K562 (cell line): ENCODE measurements at regions not wholly inside any gene's neighbourhood (a gene's known extent, or its start where the extent isn't known, plus 50 kb on each side); places are given as distances from the start of the nearest gene placed in this dataset.

Experiments used
- ATAC-seq: fragments of 200-7000 bp; cut with Tn5 transposase; 3 replicates; pipeline ENCODE4 v1.9.1; 2020; ENCODE audit warnings: moderate library complexity
- BruUV-seq: library from RNA; stranded (reverse); fragments of 400-500 nt; replicated peaks from 2 replicates; lab custom pipeline; 2021; lab: Mats Ljungman, UMichigan
- CTCF ChIA-PET: fragments of 300-600 bp; formaldehyde crosslinking; extraction: SDS; loops from one replicate; lab custom pipeline; 2021; ENCODE audit warnings: low intra/inter-chr PET ratio; lab: Yijun Ruan, JAX
- POLR2A ChIA-PET: fragments of 300-600, 350-650 bp; sonication (Branson Sonifier 250); formaldehyde crosslinking; extraction: SDS; loops from one replicate; lab custom pipeline; 2021; ENCODE audit warnings: antibody characterized with exemption, inconsistent platforms; lab: Yijun Ruan, JAX
- DNase-seq, 4 experiments: peaks; one replicate each; pipeline versions ENCODE4 v3.0.0 to v3.0.0-alpha.2; 2011 to 2018; ENCODE audit warnings: low spot score in 3 of 4, mixed read lengths in 3 of 4; ENCODE audit errors: extremely low read depth in 1 of 4
- FAIRE-seq: peaks from 2 replicates; lab custom pipeline; 2011; peaks lifted over from hg19 to GRCh38; lab: Jason Lieb, UNC
- H2AFZ ChIP-seq: 2 replicates; pipeline ENCODE4 v1.6.0; 2011; ENCODE audit warnings: low read depth, low read length, control low read depth, inconsistent platforms
- H3K27ac ChIP-seq: fragments of 200-600 bp; 3 replicates; pipeline ENCODE4 v1.8.0; 2011; ENCODE audit warnings: low read depth, mild to moderate bottlenecking, control low read depth, inconsistent platforms, low read length, moderate library complexity, mixed read lengths; ENCODE audit errors: extremely low read depth
- H3K27me3 ChIP-seq, 2 experiments: fragments of 300-600 bp in 1 of 2; 2 replicates in 1 of 2; 3 replicates in 1 of 2; pipeline versions ENCODE4 v1.6.0 to v1.8.0; 2011; ENCODE audit warnings: inconsistent platforms in 2 of 2, low read length in 2 of 2, mild to moderate bottlenecking in 1 of 2, mixed read lengths in 1 of 2, moderate library complexity in 1 of 2; ENCODE audit not compliant: control insufficient read depth in 2 of 2, insufficient read depth in 2 of 2
- H3K36me3 ChIP-seq: fragments of 300-600 bp; 3 replicates; pipeline ENCODE4 v1.8.0; 2011; ENCODE audit warnings: mild to moderate bottlenecking, low read length, inconsistent platforms; ENCODE audit not compliant: control insufficient read depth, insufficient read depth
- H3K4me1 ChIP-seq, 2 experiments: fragments of 200-600 bp in 1 of 2; replicated peaks in 1 of 2; 2 replicates in 1 of 2; 3 replicates in 1 of 2; pipeline versions ENCODE4 v1.5.1 to v1.8.0; 2011; ENCODE audit warnings: inconsistent platforms in 2 of 2, low read length in 2 of 2, mild to moderate bottlenecking in 1 of 2, mixed read lengths in 1 of 2, moderate library complexity in 1 of 2; ENCODE audit not compliant: control insufficient read depth in 2 of 2, insufficient read depth in 2 of 2
- H3K4me2 ChIP-seq: 2 replicates; pipeline ENCODE4 v1.6.1; 2011; ENCODE audit warnings: low read length, control low read depth, inconsistent platforms, mixed read lengths; ENCODE audit not compliant: insufficient read depth
- H3K4me3 ChIP-seq: fragments of 200-600 bp; sonication (generic), shearing (Covaris generic); 2 replicates; pipeline ENCODE4 v1.5.1; 2016; ENCODE audit warnings: control low read depth, inconsistent platforms
- H3K79me2 ChIP-seq: fragments of 200-600 bp; 3 replicates; pipeline ENCODE4 v1.8.0; 2011; ENCODE audit warnings: low read length, inconsistent platforms; ENCODE audit not compliant: control insufficient read depth, insufficient read depth
- H3K9ac ChIP-seq, 2 experiments: 2 replicates each; pipeline versions ENCODE4 v1.6.0 to v1.6.1; 2011; ENCODE audit warnings: low read depth in 2 of 2, low read length in 2 of 2, control low read depth in 1 of 2, inconsistent platforms in 1 of 2, mild to moderate bottlenecking in 1 of 2, mixed read lengths in 1 of 2; ENCODE audit not compliant: insufficient read depth in 1 of 2
- H3K9me1 ChIP-seq: one replicate; pipeline ENCODE4 v1.6.0; 2011; ENCODE audit warnings: inconsistent platforms, mild to moderate bottlenecking, low read length, moderate library complexity; ENCODE audit not compliant: control insufficient read depth, insufficient read depth
- H3K9me3 ChIP-seq: replicated peaks from 2 replicates; pipeline ENCODE4 v1.5.1; 2011; ENCODE audit warnings: low read depth, low read length, inconsistent platforms; ENCODE audit not compliant: control insufficient read depth, insufficient read depth
- H4K20me1 ChIP-seq: replicated peaks from 2 replicates; pipeline ENCODE4 v1.6.1; 2011; ENCODE audit warnings: low read length, inconsistent platforms, mixed read lengths; ENCODE audit not compliant: control insufficient read depth, insufficient read depth
- ETS1 ChIP-seq: conservative IDR thresholded peaks from 2 replicates; pipeline ENCODE4 v1.6.1; 2011; ENCODE audit warnings: low read depth, mild to moderate bottlenecking, low read length; ENCODE audit not compliant: control insufficient read depth
- JUN ChIP-seq, 2 experiments: sonication (generic) in 1 of 2; formaldehyde crosslinking in 1 of 2; IDR thresholded peaks; 2 replicates each; pipeline versions ENCODE4 v1.6.1 to v1.8.0; 2012 to 2022; ENCODE audit warnings: borderline replicate concordance in 2 of 2, mild to moderate bottlenecking in 2 of 2, improper control_type of control experiment in 1 of 2, low read depth in 1 of 2, low read length in 1 of 2, missing genetic modification reagents in 1 of 2
- KAT7 ChIP-seq: sonication (generic); formaldehyde crosslinking; IDR thresholded peaks from 2 replicates; pipeline ENCODE4 v1.8.0; 2022; ENCODE audit warnings: missing genetic modification reagents, mild to moderate bottlenecking, borderline replicate concordance
- MED1 ChIP-seq: sonication (generic); formaldehyde crosslinking; IDR thresholded peaks from 2 replicates; pipeline ENCODE4 v1.8.1; 2023; ENCODE audit warnings: missing genetic modification reagents, borderline replicate concordance
- PTRF ChIP-seq: fragments of 450-650 bp; IDR thresholded peaks from 2 replicates; pipeline ENCODE4 v1.6.1; 2016; ENCODE audit warnings: mild to moderate bottlenecking, missing genetic modification characterization, missing compliant biosample characterization
- REST ChIP-seq, 2 experiments: fragments of 450-650 bp; formaldehyde crosslinking in 1 of 2; IDR thresholded peaks; 2 replicates each; pipeline versions ENCODE4 v1.4.0 to v1.6.1; 2014 to 2020; ENCODE audit warnings: mild to moderate bottlenecking in 2 of 2, borderline replicate concordance in 1 of 2, low read depth in 1 of 2
- WGBS: fragments of 100-300 bp; shearing (Covaris generic); methylation state at CpG from one replicate; pipeline ENCODE4 v1.1.6; 2016; ENCODE audit warnings: low coverage, mixed read lengths; ENCODE audit not compliant: insufficient coverage; ENCODE audit errors: missing lambda C conversion rate; 5-methylcytosine and 5-hydroxymethylcytosine counted together
- in situ Hi-C: fragments of 300-500 bp; cut with MboI; formaldehyde crosslinking; loops from 4 replicates; pipeline ENCODE4 v1.15.0; 2018; ENCODE audit warnings: inconsistent platforms, mixed read lengths
- intact Hi-C: fragments of 100-400 bp; cut with micrococcal nuclease; formaldehyde crosslinking; loops from 2 replicates; pipeline ENCODE4 v1.14.2; 2022

- TF ChIP-seq ETS1 = no peak
Observed at GRCh38 chr7:121744877-121745276, 128.1 kb upstream of the PTPRZ1 start (continued).

GRCh38 chr7:121744319-121744718 is 128.6 kb upstream of the PTPRZ1 start:
- no peaks in the 10 kb centered on the region for H3K27me3 ChIP-seq
- FAIRE-seq = no peak
- BruUV-seq = no TSS peak
- no peaks in the 10 kb centered on the region for H3K9me3 ChIP-seq
- WGBS = 2% methylated on average over 3 of the region's 3 CpGs
- POLR2A ChIA-PET = no interaction called here
- no peaks in the 10 kb centered on the region for H3K79me2 ChIP-seq
- no peak overlapping the region for H3K27ac ChIP-seq
- DNase-seq = no peak
- no peak overlapping the region for H3K4me3 ChIP-seq
- H3K36me3 ChIP-seq = no peaks in the 10 kb centered on the region
- H3K9me1 ChIP-seq = no peaks in the 10 kb centered on the region
- in situ Hi-C loops = no loop called here
- CTCF ChIA-PET = no interaction called here
- H3K4me2 ChIP-seq = no peak overlapping the region
- no peaks in the 10 kb centered on the region for H4K20me1 ChIP-seq
- no peaks in the 10 kb centered on the region for H3K4me1 ChIP-seq
- no peak overlapping the region for H2AFZ ChIP-seq
- ATAC-seq = no peak
- H3K9ac ChIP-seq = no peak overlapping the region
- intact Hi-C loops = no loop called here
- TF ChIP-seq PTRF (tag) (no peak), REST (IDR thresholded peaks at IDR 0.05; ENCODE audit: borderline replicate concordance) (no peak), REST (CRISPR knock-in tag; IDR thresholded peaks at IDR 0.05; ENCODE audit: low read depth) (no peak), KAT7 (CRISPR knock-in tag) (no peak), JUN (IDR thresholded peaks at IDR 0.05; ENCODE audit: borderline replicate concordance, low read depth, low read length) (no peak), JUN (CRISPR knock-in tag; IDR thresholded peaks at IDR 0.05; ENCODE audit: borderline replicate concordance) (no peak), MED1 (CRISPR knock-in tag) (no peak)
